ENCODE measurements at regions not wholly inside any gene's neighbourhood (a gene's known extent, or its start where the extent isn't known, plus 50 kb on each side); places are given as distances from the start of the nearest gene placed in this dataset.

DNA sequence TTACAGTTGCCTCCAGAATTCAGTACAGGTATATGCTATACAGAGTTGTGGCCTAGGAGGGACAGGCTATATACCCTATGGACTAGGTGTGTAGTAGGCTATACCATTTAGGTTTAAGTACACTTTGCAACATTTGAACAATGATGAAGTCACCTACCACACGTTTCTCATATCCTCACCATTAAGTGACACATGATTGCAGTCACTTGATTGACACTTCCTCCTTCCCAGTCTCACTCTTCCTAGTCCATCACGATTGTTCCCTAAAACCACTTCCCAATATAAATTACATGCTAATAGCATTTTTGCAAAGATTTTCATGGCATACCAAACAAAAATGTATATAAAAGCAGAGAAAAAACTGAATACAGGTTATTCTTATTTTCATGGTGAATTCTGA is 312.2 kb downstream of the EPB41L4A start:
- TF ChIP-seq GATA3 (IDR thresholded peaks at IDR 0.05; ENCODE audit: low read depth, low read length) (no peak), GATA2 (IDR thresholded peaks at IDR 0.05; ENCODE audit: low read depth, low read length) (no peak)

Data from SH-SY5Y (cell line).